Vagina (tissue), 2 donors: ENCODE measurements at regions not wholly inside any gene's neighbourhood (a gene's known extent, or its start where the extent isn't known, plus 50 kb on each side); places are given as distances from the start of the nearest gene placed in this dataset.

Experiments
- POLR2A ChIP-seq, 2 donors: fragments of 450-650 bp; IDR thresholded peaks; one replicate each; pipeline ENCODE4 v1.6.1; 2017; ENCODE audit warnings: antibody characterized with exemption in 2 of 2, mild to moderate bottlenecking in 2 of 2, moderate library complexity in 2 of 2
- POLR2AphosphoS5 ChIP-seq, 2 donors: sonication (generic); formaldehyde crosslinking; IDR thresholded peaks; one replicate each; pipeline ENCODE4 v1.9.0; 2017; ENCODE audit warnings: antibody characterized with exemption in 2 of 2, mild to moderate bottlenecking in 2 of 2, low read depth in 1 of 2; ENCODE audit not compliant: insufficient read depth in 1 of 2
- TF ChIP-seq, protein P1 (sequence below), 3 experiments: fragments of 450-650 bp in 2 of 3; fragments of 200-600 bp in 1 of 3; sonication (generic) in 1 of 3; IDR thresholded peaks; one replicate each; pipeline ENCODE4 v1.5.1; 2017 to 2019; ENCODE audit warnings: antibody characterized with exemption in 3 of 3, mild to moderate bottlenecking in 2 of 3, moderate library complexity in 2 of 3

GRCh38 chr5:125261505-125262250, 515.2 kb upstream of the ZNF608 start:
- TF ChIP-seq POLR2AphosphoS5 (IDR thresholded peaks at IDR 0.05; ENCODE audit: insufficient read depth in 1 of 2, low read depth in 1 of 2), result no peak
- TF ChIP-seq POLR2A (IDR thresholded peaks at IDR 0.05), result no peak
- TF ChIP-seq, protein P1, sequence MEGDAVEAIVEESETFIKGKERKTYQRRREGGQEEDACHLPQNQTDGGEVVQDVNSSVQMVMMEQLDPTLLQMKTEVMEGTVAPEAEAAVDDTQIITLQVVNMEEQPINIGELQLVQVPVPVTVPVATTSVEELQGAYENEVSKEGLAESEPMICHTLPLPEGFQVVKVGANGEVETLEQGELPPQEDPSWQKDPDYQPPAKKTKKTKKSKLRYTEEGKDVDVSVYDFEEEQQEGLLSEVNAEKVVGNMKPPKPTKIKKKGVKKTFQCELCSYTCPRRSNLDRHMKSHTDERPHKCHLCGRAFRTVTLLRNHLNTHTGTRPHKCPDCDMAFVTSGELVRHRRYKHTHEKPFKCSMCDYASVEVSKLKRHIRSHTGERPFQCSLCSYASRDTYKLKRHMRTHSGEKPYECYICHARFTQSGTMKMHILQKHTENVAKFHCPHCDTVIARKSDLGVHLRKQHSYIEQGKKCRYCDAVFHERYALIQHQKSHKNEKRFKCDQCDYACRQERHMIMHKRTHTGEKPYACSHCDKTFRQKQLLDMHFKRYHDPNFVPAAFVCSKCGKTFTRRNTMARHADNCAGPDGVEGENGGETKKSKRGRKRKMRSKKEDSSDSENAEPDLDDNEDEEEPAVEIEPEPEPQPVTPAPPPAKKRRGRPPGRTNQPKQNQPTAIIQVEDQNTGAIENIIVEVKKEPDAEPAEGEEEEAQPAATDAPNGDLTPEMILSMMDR (IDR thresholded peaks at IDR 0.05), result no peak
